ENCODE measurements at regions not wholly inside any gene's neighbourhood (a gene's known extent, or its start where the extent isn't known, plus 50 kb on each side); places are given as distances from the start of the nearest gene placed in this dataset.

- Histone ChIP-seq H3K79me2 (ENCODE audit: control insufficient read depth, insufficient read depth, low read length) (no peaks in the 10 kb centered on the region), H3K36me3 (replicated peaks in 1 of 2; ENCODE audit: control extremely low read depth in 1 of 2, control insufficient read depth in 1 of 2, extremely low read depth in 1 of 2, insufficient read depth in 2 of 2, low read length in 1 of 2) (no peaks in the 10 kb centered on the region), H4K20me1 (ENCODE audit: control insufficient read depth, insufficient read depth, low read length, poor library complexity, severe bottlenecking) (no peaks in the 10 kb centered on the region), H3K27ac (ENCODE audit: low read length in 2 of 2) (no peak overlapping the region), H3K4me1 (ENCODE audit: control insufficient read depth in 2 of 2, insufficient read depth in 2 of 2, low read length in 2 of 2) (no peaks in the 10 kb centered on the region), H3K4me2 (replicated peaks; ENCODE audit: low read depth, low read length, poor library complexity, severe bottlenecking) (no peak overlapping the region), H3K27me3 (replicated peaks in 1 of 4; ENCODE audit: control extremely low read depth in 1 of 4, control insufficient read depth in 3 of 4, insufficient read depth in 4 of 4, low read length in 3 of 4) (no peaks in the 10 kb centered on the region), H3K9me3 (ENCODE audit: control extremely low read depth in 1 of 3, control insufficient read depth in 2 of 3, insufficient read depth in 1 of 3, low read length in 2 of 3) (no peaks in the 10 kb centered on the region), H2AFZ (ENCODE audit: insufficient read depth, low read depth, low read length, poor library complexity, severe bottlenecking) (peak overlapping the region; percentile 5), H3K9ac (ENCODE audit: low read length) (no peak overlapping the region), H3K4me3 (ENCODE audit: control extremely low read depth in 1 of 5, extremely low read depth in 1 of 5, insufficient read depth in 1 of 5, low read depth in 2 of 5, low read length in 4 of 5) (no peak overlapping the region)
- Mint-ChIP-seq H3K4me1 (no peaks in the 10 kb centered on the region), H3K27me3 (no peaks in the 10 kb centered on the region), H3K4me3 (no peak overlapping the region), H3K27ac (no peak overlapping the region), H3K9me3 (ENCODE audit: insufficient read depth) (no peaks in the 10 kb centered on the region)
- ChIA-PET CTCF (no interaction called here), POLR2A (no interaction called here)
- WGBS (ENCODE audit: insufficient coverage) = 0% methylated on average over 3 of the region's 5 CpGs
- DNase-seq (no peak), ATAC-seq (ENCODE audit: low read depth) (no peak)
- no peak for TF ChIP-seq CTCF (IDR thresholded peaks at IDR 0.05)
- no peak for TF ChIP-seq EZH2 (IDR thresholded peaks at IDR 0.05; ENCODE audit: borderline replicate concordance, insufficient read depth, low read depth, low read length, poor library complexity, severe bottlenecking)
- intact Hi-C loops (cut with micrococcal nuclease) = no loop called here
Measured at GRCh38 chr2:66717218-66717905, 282.4 kb downstream of the MEIS1 start.

- Mint-ChIP-seq H3K27ac (no peak overlapping the region), H3K4me3 (no peak overlapping the region), H3K9me3 (ENCODE audit: insufficient read depth) (no peaks in the 10 kb centered on the region), H3K4me1 (no peaks in the 10 kb centered on the region), H3K27me3 (no peaks in the 10 kb centered on the region)
- Histone ChIP-seq H3K4me3 (ENCODE audit: control extremely low read depth in 1 of 5, extremely low read depth in 1 of 5, insufficient read depth in 1 of 5, low read depth in 2 of 5, low read length in 4 of 5) (no peak overlapping the region), H3K9me3 (ENCODE audit: control extremely low read depth in 1 of 3, control insufficient read depth in 2 of 3, insufficient read depth in 1 of 3, low read length in 2 of 3) (no peaks in the 10 kb centered on the region), H3K27me3 (replicated peaks in 1 of 4; ENCODE audit: control extremely low read depth in 1 of 4, control insufficient read depth in 3 of 4, insufficient read depth in 4 of 4, low read length in 3 of 4) (no peaks in the 10 kb centered on the region), H3K36me3 (replicated peaks in 1 of 2; ENCODE audit: control extremely low read depth in 1 of 2, control insufficient read depth in 1 of 2, extremely low read depth in 1 of 2, insufficient read depth in 2 of 2, low read length in 1 of 2) (no peaks in the 10 kb centered on the region), H3K27ac (ENCODE audit: low read length in 2 of 2) (no peak overlapping the region), H3K4me1 (ENCODE audit: control insufficient read depth in 2 of 2, insufficient read depth in 2 of 2, low read length in 2 of 2) (no peaks in the 10 kb centered on the region), H3K79me2 (ENCODE audit: control insufficient read depth, insufficient read depth, low read length) (no peaks in the 10 kb centered on the region), H2AFZ (ENCODE audit: insufficient read depth, low read depth, low read length, poor library complexity, severe bottlenecking) (peak overlapping the region; percentile 5), H3K4me2 (replicated peaks; ENCODE audit: low read depth, low read length, poor library complexity, severe bottlenecking) (no peak overlapping the region), H3K9ac (ENCODE audit: low read length) (no peak overlapping the region), H4K20me1 (ENCODE audit: control insufficient read depth, insufficient read depth, low read length, poor library complexity, severe bottlenecking) (no peaks in the 10 kb centered on the region)
- DNase-seq = no peak
- 100% methylated on average over 1 of the region's 4 CpGs for WGBS (ENCODE audit: insufficient coverage)
- TF ChIP-seq EZH2 (IDR thresholded peaks at IDR 0.05; ENCODE audit: borderline replicate concordance, insufficient read depth, low read depth, low read length, poor library complexity, severe bottlenecking) (no peak), CTCF (IDR thresholded peaks at IDR 0.05) (no peak)
- CTCF ChIA-PET = no interaction called here
- intact Hi-C loops (cut with micrococcal nuclease) = no loop called here
- POLR2A ChIA-PET = no interaction called here
- no peak for ATAC-seq (ENCODE audit: low read depth)
Measured at GRCh38 chr2:66717973-66718372, 283.0 kb downstream of the MEIS1 start.
